Suprapubic skin (tissue), 4 donors: ENCODE measurements at regions not wholly inside any gene's neighbourhood (a gene's known extent, or its start where the extent isn't known, plus 50 kb on each side); places are given as distances from the start of the nearest gene placed in this dataset.

Experiments
- DNase-seq, 2 donors: peaks; one replicate each; pipeline ENCODE4 v3.0.0-alpha.2; 2019; ENCODE audit warnings: low spot score in 2 of 2
- H3K27ac ChIP-seq: fragments of 200-600 bp; sonication (generic); one replicate; pipeline ENCODE4 v1.5.1; 2019
- H3K27me3 ChIP-seq: fragments of 200-600 bp; sonication (generic); one replicate; pipeline ENCODE4 v1.5.1; 2019
- H3K36me3 ChIP-seq: fragments of 200-600 bp; sonication (generic); one replicate; pipeline ENCODE4 v1.5.1; 2019
- H3K4me1 ChIP-seq: fragments of 200-600 bp; sonication (generic); one replicate; pipeline ENCODE4 v1.5.1; 2019
- H3K4me3 ChIP-seq: fragments of 200-600 bp; sonication (generic); one replicate; pipeline ENCODE4 v1.5.1; 2019; ENCODE audit warnings: mild to moderate bottlenecking
- H3K9me3 ChIP-seq: fragments of 200-600 bp; sonication (generic); one replicate; pipeline ENCODE4 v1.5.1; 2019
- CTCF ChIP-seq, 2 donors: fragments of 200-600 bp in 1 of 2; fragments of 450-650 bp in 1 of 2; sonication (generic) in 1 of 2; IDR thresholded peaks; one replicate each; pipeline ENCODE4 v1.5.1; 2016 to 2019; ENCODE audit warnings: antibody characterized with exemption in 2 of 2, mild to moderate bottlenecking in 1 of 2, moderate library complexity in 1 of 2
- EP300 ChIP-seq: sonication (generic); formaldehyde crosslinking; IDR thresholded peaks from one replicate; pipeline ENCODE4 v1.6.1; 2017; ENCODE audit warnings: antibody characterized with exemption
- POLR2A ChIP-seq, 2 donors: fragments of 450-650 bp; IDR thresholded peaks; one replicate each; pipeline ENCODE4 v1.6.1; 2017; ENCODE audit warnings: antibody characterized with exemption in 2 of 2, mild to moderate bottlenecking in 2 of 2, moderate library complexity in 2 of 2
- POLR2AphosphoS5 ChIP-seq, 3 donors: sonication (generic); formaldehyde crosslinking; IDR thresholded peaks; one replicate each; pipeline ENCODE4 v1.6.1; 2017; ENCODE audit warnings: antibody characterized with exemption in 3 of 3
- WGBS: methylation state at CpG from one replicate; pipeline ENCODE4 v1.1.5; 2018; 5-methylcytosine and 5-hydroxymethylcytosine counted together

GRCh38 chr13:90374168-90374567, 973.3 kb upstream of the MIR17HG start:
- no peaks in the 10 kb centered on the region for H3K9me3 ChIP-seq
- H3K36me3 ChIP-seq, result no peaks in the 10 kb centered on the region
- no peak for DNase-seq
- no peaks in the 10 kb centered on the region for H3K4me1 ChIP-seq
- no peak overlapping the region for H3K27ac ChIP-seq
- no peaks in the 10 kb centered on the region for H3K27me3 ChIP-seq
- no peak for TF ChIP-seq CTCF (IDR thresholded peaks at IDR 0.05)
- no peak for TF ChIP-seq POLR2A (IDR thresholded peaks at IDR 0.05)
- TF ChIP-seq EP300, result no peak
- no peak for TF ChIP-seq POLR2AphosphoS5 (IDR thresholded peaks at IDR 0.05)
- H3K4me3 ChIP-seq, result no peak overlapping the region

- H3K4me3 ChIP-seq, result no peak overlapping the region
- no peak overlapping the region for H3K27ac ChIP-seq
- no peak for TF ChIP-seq EP300
- no peak for TF ChIP-seq POLR2A (IDR thresholded peaks at IDR 0.05)
- no peak for TF ChIP-seq CTCF (IDR thresholded peaks at IDR 0.05)
- no peak for TF ChIP-seq POLR2AphosphoS5 (IDR thresholded peaks at IDR 0.05)
- 77% methylated on average over 4 of the region's 4 CpGs for WGBS
- DNase-seq, result no peak
- no peaks in the 10 kb centered on the region for H3K9me3 ChIP-seq
- no peaks in the 10 kb centered on the region for H3K36me3 ChIP-seq
- no peaks in the 10 kb centered on the region for H3K27me3 ChIP-seq
- no peaks in the 10 kb centered on the region for H3K4me1 ChIP-seq
These were observed 971.6 kb upstream of the MIR17HG start for GRCh38 chr13:90375851-90376250.

DNA sequence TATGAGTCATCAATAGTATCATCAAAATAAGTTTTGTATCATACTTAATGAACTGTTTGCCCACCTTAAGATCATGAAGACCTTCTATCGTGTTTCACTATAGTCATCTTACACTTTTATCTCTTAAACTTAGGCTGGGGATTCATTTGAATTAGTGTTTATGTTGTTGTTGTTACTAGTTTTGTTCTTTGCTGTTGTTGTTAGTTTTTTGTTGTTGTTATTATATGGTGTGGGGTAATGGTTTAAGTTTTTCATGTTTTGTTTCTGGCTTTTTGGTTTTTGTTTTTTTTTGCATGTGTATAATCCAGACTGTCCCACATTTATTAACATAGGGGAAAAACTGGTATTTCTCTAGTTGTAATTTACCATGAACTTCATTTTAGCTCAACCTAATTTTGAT, 965.1 kb upstream of the MIR17HG start:
- Histone ChIP-seq H3K4me1 (no peaks in the 10 kb centered on the region), H3K9me3 (no peaks in the 10 kb centered on the region), H3K4me3 (no peak overlapping the region), H3K36me3 (no peaks in the 10 kb centered on the region), H3K27me3 (no peaks in the 10 kb centered on the region), H3K27ac (no peak overlapping the region)
- TF ChIP-seq CTCF (IDR thresholded peaks at IDR 0.05) (no peak), POLR2A (IDR thresholded peaks at IDR 0.05) (no peak), POLR2AphosphoS5 (IDR thresholded peaks at IDR 0.05) (no peak), EP300 (no peak)
- DNase-seq, result no peak
- 83% methylated on average over 1 of the region's 1 CpG for WGBS

GRCh38 chr13:90385781-90386489, 961.6 kb upstream of the MIR17HG start:
- whole genome bisulfite sequencing, result 68% methylated on average over 4 of the region's 4 CpGs
- H3K4me3 ChIP-seq, result no peak overlapping the region
- no peak overlapping the region for H3K27ac ChIP-seq
- no peaks in the 10 kb centered on the region for H3K4me1 ChIP-seq
- H3K27me3 ChIP-seq, result no peaks in the 10 kb centered on the region
- H3K9me3 ChIP-seq, result peaks cover 4% of the 10 kb centered on the region
- no peaks in the 10 kb centered on the region for H3K36me3 ChIP-seq
- no peak for DNase-seq
- TF ChIP-seq CTCF (IDR thresholded peaks at IDR 0.05) (no peak), POLR2A (IDR thresholded peaks at IDR 0.05) (no peak), EP300 (no peak), POLR2AphosphoS5 (IDR thresholded peaks at IDR 0.05) (no peak)

GRCh38 chr13:90388887-90389452, 958.5 kb upstream of the MIR17HG start:
- H3K9me3 ChIP-seq, result peaks cover 4% of the 10 kb centered on the region
- TF ChIP-seq EP300 (no peak), CTCF (IDR thresholded peaks at IDR 0.05) (no peak), POLR2AphosphoS5 (IDR thresholded peaks at IDR 0.05) (no peak), POLR2A (IDR thresholded peaks at IDR 0.05) (no peak)
- no peaks in the 10 kb centered on the region for H3K4me1 ChIP-seq
- H3K27me3 ChIP-seq, result no peaks in the 10 kb centered on the region
- H3K36me3 ChIP-seq, result no peaks in the 10 kb centered on the region
- 71% methylated on average over 2 of the region's 2 CpGs for whole genome bisulfite sequencing
- DNase-seq, result no peak
- H3K27ac ChIP-seq, result no peak overlapping the region
- H3K4me3 ChIP-seq, result no peak overlapping the region
